ENCODE measurements at regions not wholly inside any gene's neighbourhood (a gene's known extent, or its start where the extent isn't known, plus 50 kb on each side); places are given as distances from the start of the nearest gene placed in this dataset.

GRCh38 chr18:37948471-37948870 is 382.9 kb upstream of the CELF4 start:
- TF ChIP-seq, protein P1, sequence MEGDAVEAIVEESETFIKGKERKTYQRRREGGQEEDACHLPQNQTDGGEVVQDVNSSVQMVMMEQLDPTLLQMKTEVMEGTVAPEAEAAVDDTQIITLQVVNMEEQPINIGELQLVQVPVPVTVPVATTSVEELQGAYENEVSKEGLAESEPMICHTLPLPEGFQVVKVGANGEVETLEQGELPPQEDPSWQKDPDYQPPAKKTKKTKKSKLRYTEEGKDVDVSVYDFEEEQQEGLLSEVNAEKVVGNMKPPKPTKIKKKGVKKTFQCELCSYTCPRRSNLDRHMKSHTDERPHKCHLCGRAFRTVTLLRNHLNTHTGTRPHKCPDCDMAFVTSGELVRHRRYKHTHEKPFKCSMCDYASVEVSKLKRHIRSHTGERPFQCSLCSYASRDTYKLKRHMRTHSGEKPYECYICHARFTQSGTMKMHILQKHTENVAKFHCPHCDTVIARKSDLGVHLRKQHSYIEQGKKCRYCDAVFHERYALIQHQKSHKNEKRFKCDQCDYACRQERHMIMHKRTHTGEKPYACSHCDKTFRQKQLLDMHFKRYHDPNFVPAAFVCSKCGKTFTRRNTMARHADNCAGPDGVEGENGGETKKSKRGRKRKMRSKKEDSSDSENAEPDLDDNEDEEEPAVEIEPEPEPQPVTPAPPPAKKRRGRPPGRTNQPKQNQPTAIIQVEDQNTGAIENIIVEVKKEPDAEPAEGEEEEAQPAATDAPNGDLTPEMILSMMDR (IDR thresholded peaks at IDR 0.05; ENCODE audit: insufficient read depth, low read length, poor library complexity, severe bottlenecking), result no peak
- Histone ChIP-seq H3K36me3 (ENCODE audit: control insufficient read depth, insufficient read depth, low read length) (no peaks in the 10 kb centered on the region), H3K4me3 (replicated peaks; ENCODE audit: low read depth, low read length) (no peak overlapping the region), H3K27me3 (replicated peaks; ENCODE audit: control insufficient read depth, insufficient read depth, low read length) (no peaks in the 10 kb centered on the region)
- no peak for DNase-seq (ENCODE audit: extremely low read depth, insufficient read length)

GRCh38 chr18:37946324-37946723 is 380.7 kb upstream of the CELF4 start:
- Histone ChIP-seq H3K36me3 (ENCODE audit: control insufficient read depth, insufficient read depth, low read length) (no peaks in the 10 kb centered on the region), H3K27me3 (replicated peaks; ENCODE audit: control insufficient read depth, insufficient read depth, low read length) (no peaks in the 10 kb centered on the region), H3K4me3 (replicated peaks; ENCODE audit: low read depth, low read length) (no peak overlapping the region)
- DNase-seq (ENCODE audit: extremely low read depth, insufficient read length), result no peak
- TF ChIP-seq, protein P1 (IDR thresholded peaks at IDR 0.05; ENCODE audit: insufficient read depth, low read length, poor library complexity, severe bottlenecking), result no peak

GRCh38 chr18:37944700-37945270 is 379.2 kb upstream of the CELF4 start:
- Histone ChIP-seq H3K4me3 (replicated peaks; ENCODE audit: low read depth, low read length) (no peak overlapping the region), H3K27me3 (replicated peaks; ENCODE audit: control insufficient read depth, insufficient read depth, low read length) (no peaks in the 10 kb centered on the region), H3K36me3 (ENCODE audit: control insufficient read depth, insufficient read depth, low read length) (no peaks in the 10 kb centered on the region)
- DNase-seq (ENCODE audit: extremely low read depth, insufficient read length), result no peak
- TF ChIP-seq, protein P1 (IDR thresholded peaks at IDR 0.05; ENCODE audit: insufficient read depth, low read length, poor library complexity, severe bottlenecking), result no peak

DNA sequence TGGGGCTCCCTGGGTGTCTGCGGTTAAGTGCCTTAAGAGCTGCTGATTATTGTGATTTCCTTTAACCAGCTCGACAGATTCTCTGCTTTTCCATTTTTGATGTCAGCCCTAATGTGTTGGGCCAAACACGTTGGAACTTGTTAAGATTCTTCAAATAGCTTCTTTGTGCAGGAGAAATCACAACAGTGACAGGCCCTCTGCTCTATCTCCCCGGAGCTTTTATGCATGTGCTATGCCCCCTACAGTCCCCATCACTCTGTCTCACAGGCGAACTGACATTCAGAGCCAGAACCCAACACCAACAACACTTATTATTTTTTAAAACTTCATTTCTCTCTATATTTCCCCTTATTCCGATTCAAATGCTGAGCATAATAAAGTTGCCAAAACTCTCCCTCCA is 371.7 kb upstream of the CELF4 start:
- TF ChIP-seq, protein P1 (IDR thresholded peaks at IDR 0.05; ENCODE audit: insufficient read depth, low read length, poor library complexity, severe bottlenecking), result no peak
- DNase-seq (ENCODE audit: extremely low read depth, insufficient read length), result no peak
- H3K27me3 ChIP-seq (replicated peaks; ENCODE audit: control insufficient read depth, insufficient read depth, low read length), result no peaks in the 10 kb centered on the region
- no peaks in the 10 kb centered on the region for H3K36me3 ChIP-seq (ENCODE audit: control insufficient read depth, insufficient read depth, low read length)
- no peak overlapping the region for H3K4me3 ChIP-seq (replicated peaks; ENCODE audit: low read depth, low read length)

- no peak for DNase-seq (ENCODE audit: extremely low read depth, insufficient read length)
- Histone ChIP-seq H3K27me3 (replicated peaks; ENCODE audit: control insufficient read depth, insufficient read depth, low read length) (no peaks in the 10 kb centered on the region), H3K4me3 (replicated peaks; ENCODE audit: low read depth, low read length) (no peak overlapping the region), H3K36me3 (ENCODE audit: control insufficient read depth, insufficient read depth, low read length) (no peaks in the 10 kb centered on the region)
- TF ChIP-seq, protein P1 (IDR thresholded peaks at IDR 0.05; ENCODE audit: insufficient read depth, low read length, poor library complexity, severe bottlenecking), result no peak
Measured at GRCh38 chr18:37935086-37935485, 369.5 kb upstream of the CELF4 start.

GRCh38 chr18:37930640-37931039 is 365.0 kb upstream of the CELF4 start:
- TF ChIP-seq, protein P1 (IDR thresholded peaks at IDR 0.05; ENCODE audit: insufficient read depth, low read length, poor library complexity, severe bottlenecking), result no peak
- no peaks in the 10 kb centered on the region for H3K36me3 ChIP-seq (ENCODE audit: control insufficient read depth, insufficient read depth, low read length)
- H3K27me3 ChIP-seq (replicated peaks; ENCODE audit: control insufficient read depth, insufficient read depth, low read length), result no peaks in the 10 kb centered on the region
- H3K4me3 ChIP-seq (replicated peaks; ENCODE audit: low read depth, low read length), result no peak overlapping the region
- DNase-seq (ENCODE audit: extremely low read depth, insufficient read length), result no peak

All from GM06990 (cell line).